B cell (primary cell): ENCODE measurements at regions not wholly inside any gene's neighbourhood (a gene's known extent, or its start where the extent isn't known, plus 50 kb on each side); places are given as distances from the start of the nearest gene placed in this dataset.

Source experiments
- ATAC-seq: fragments of 200-7000 bp; cut with Tn5 transposase; one replicate; pipeline ENCODE4 v1.10.0; 2021; ENCODE audit warnings: low read depth, mild to moderate bottlenecking, moderate number of reproducible peaks, moderate library complexity
- CTCF ChIA-PET: fragments of 350-600 bp; sonication (Branson Sonifier 250); formaldehyde crosslinking; loops from one replicate; lab custom pipeline; 2021; ENCODE audit warnings: antibody characterized with exemption, inconsistent platforms; lab: Charles Lee
- POLR2A ChIA-PET: fragments of 350-600 bp; sonication (Branson Sonifier 250); formaldehyde crosslinking; loops from one replicate; lab custom pipeline; 2021; ENCODE audit warnings: antibody characterized with exemption; lab: Charles Lee
- DNase-seq: peaks from one replicate; pipeline ENCODE4 v3.0.0; 2013
- H2AFZ ChIP-seq: 2 replicates; pipeline ENCODE4 v1.6.1; 2012; ENCODE audit warnings: mild to moderate bottlenecking, low read depth, low read length; ENCODE audit not compliant: insufficient read depth, poor library complexity, severe bottlenecking
- H3K27ac ChIP-seq, 2 donors: 1 replicate in 1 of 2; 2 replicates in 1 of 2; pipeline ENCODE4 v1.5.1; 2012 to 2013; ENCODE audit warnings: low read length in 2 of 2, mild to moderate bottlenecking in 2 of 2, moderate library complexity in 1 of 2
- H3K27me3 ChIP-seq, 4 experiments: fragments of 200-600 bp in 1 of 4; sonication (generic) in 1 of 4; replicated peaks in 1 of 4; 1 replicate in 2 of 4; 2 replicates in 2 of 4; pipeline versions ENCODE4 v1.6.1 to v1.7.0; 2013 to 2016; ENCODE audit warnings: low read length in 3 of 4, mild to moderate bottlenecking in 2 of 4, mixed read lengths in 1 of 4, moderate library complexity in 1 of 4; ENCODE audit not compliant: insufficient read depth in 4 of 4, control insufficient read depth in 3 of 4; ENCODE audit errors: control extremely low read depth in 1 of 4
- H3K36me3 ChIP-seq, 2 experiments: replicated peaks in 1 of 2; 1 replicate in 1 of 2; 2 replicates in 1 of 2; pipeline versions ENCODE4 v1.6.1 to v1.7.1; 2013; ENCODE audit warnings: low read length in 1 of 2; ENCODE audit not compliant: insufficient read depth in 2 of 2, control insufficient read depth in 1 of 2; ENCODE audit errors: control extremely low read depth in 1 of 2, extremely low read depth in 1 of 2
- H3K4me1 ChIP-seq, 2 donors: fragments of 200-600 bp in 1 of 2; sonication (generic) in 1 of 2; 1 replicate in 1 of 2; 2 replicates in 1 of 2; pipeline versions ENCODE4 v1.5.1 to v1.6.1; 2013 to 2017; ENCODE audit warnings: low read length in 2 of 2; ENCODE audit not compliant: control insufficient read depth in 2 of 2, insufficient read depth in 2 of 2
- H3K4me2 ChIP-seq: replicated peaks from 2 replicates; pipeline ENCODE3; 2012; ENCODE audit warnings: mild to moderate bottlenecking, low read depth, low read length; ENCODE audit not compliant: poor library complexity, severe bottlenecking
- H3K4me3 ChIP-seq, 5 experiments: fragments of 200-600 bp in 1 of 5; sonication (generic) in 1 of 5; 1 replicate in 3 of 5; 2 replicates in 2 of 5; pipeline versions ENCODE4 v1.5.1 to v1.7.0; 2011 to 2016; ENCODE audit warnings: low read length in 4 of 5, mild to moderate bottlenecking in 4 of 5, low read depth in 2 of 5, control low read depth in 1 of 5, moderate library complexity in 1 of 5; ENCODE audit not compliant: insufficient read depth in 1 of 5; ENCODE audit errors: control extremely low read depth in 1 of 5, extremely low read depth in 1 of 5
- H3K79me2 ChIP-seq: fragments of 200-600 bp; sonication (generic); one replicate; pipeline ENCODE4 v1.6.0; 2016; ENCODE audit warnings: low read length; ENCODE audit not compliant: control insufficient read depth, insufficient read depth
- H3K9ac ChIP-seq: fragments of 200-600 bp; sonication (generic); 2 replicates; pipeline ENCODE4 v1.6.1; 2017; ENCODE audit warnings: mild to moderate bottlenecking, low read length, moderate library complexity
- H3K9me3 ChIP-seq, 3 donors: one replicate each; pipeline versions ENCODE4 v1.6.1 to v1.7.1; 2013; ENCODE audit warnings: low read length in 2 of 3; ENCODE audit not compliant: control insufficient read depth in 2 of 3, insufficient read depth in 1 of 3; ENCODE audit errors: control extremely low read depth in 1 of 3
- H4K20me1 ChIP-seq: 2 replicates; pipeline ENCODE4 v1.6.0; 2012; ENCODE audit warnings: mild to moderate bottlenecking, low read length; ENCODE audit not compliant: insufficient read depth, control insufficient read depth, poor library complexity, severe bottlenecking
- H3K27ac Mint-ChIP-seq: one replicate; pipeline ENCODE4 v1.8.0; 2021; ENCODE audit warnings: mixed read lengths
- H3K27me3 Mint-ChIP-seq: one replicate; pipeline ENCODE4 v1.8.0; 2021; ENCODE audit warnings: mixed read lengths
- H3K4me1 Mint-ChIP-seq: one replicate; pipeline ENCODE4 v1.8.0; 2021; ENCODE audit warnings: mixed read lengths
- H3K4me3 Mint-ChIP-seq: one replicate; pipeline ENCODE4 v1.8.0; 2021; ENCODE audit warnings: mixed read lengths
- H3K9me3 Mint-ChIP-seq: one replicate; pipeline ENCODE4 v1.8.0; 2022; ENCODE audit warnings: mixed read lengths; ENCODE audit not compliant: insufficient read depth
- EZH2 ChIP-seq: IDR thresholded peaks from 2 replicates; pipeline ENCODE4 v1.6.1; 2012; ENCODE audit warnings: borderline replicate concordance, low read depth, mild to moderate bottlenecking, moderate library complexity, low read length; ENCODE audit not compliant: insufficient read depth, poor library complexity, severe bottlenecking
- WGBS: methylation state at CpG from one replicate; pipeline ENCODE4 v1.1.5; 2013; ENCODE audit warnings: missing lambda C conversion rate; ENCODE audit not compliant: insufficient coverage; 5-methylcytosine and 5-hydroxymethylcytosine counted together
- intact Hi-C: fragments of 100-400 bp; cut with micrococcal nuclease; formaldehyde crosslinking; loops from one replicate; pipeline ENCODE4 v1.10.0; 2022
- TF ChIP-seq, protein P1 (sequence below): fragments of 200-600 bp; IDR thresholded peaks from one replicate; pipeline ENCODE4 v1.8.0; 2022; ENCODE audit warnings: antibody characterized with exemption, mild to moderate bottlenecking

DNA sequence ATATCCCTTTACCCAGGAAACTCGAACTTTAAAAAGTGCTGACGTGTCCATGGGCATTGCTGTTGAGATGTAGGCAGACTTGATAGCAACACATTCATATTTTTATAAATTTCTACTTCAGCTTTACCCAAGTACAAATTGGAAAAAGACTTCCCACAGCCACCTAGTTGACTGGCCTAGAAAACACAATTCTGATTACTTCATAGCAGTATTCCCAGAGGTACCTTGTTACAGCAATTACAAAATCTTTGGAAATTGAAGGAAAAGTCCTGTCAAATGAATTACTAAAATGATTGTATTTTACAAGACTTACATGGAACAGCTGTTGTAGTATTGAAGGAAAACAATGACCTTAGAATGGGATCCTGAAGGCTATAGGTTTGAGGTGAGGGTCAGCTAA, 130.7 kb upstream of the NREP start:
- no peaks in the 10 kb centered on the region for H3K27me3 ChIP-seq
- H3K4me1 ChIP-seq = no peaks in the 10 kb centered on the region
- no peak overlapping the region for H2AFZ ChIP-seq
- DNase-seq (no peak), ATAC-seq (no peak)
- H3K4me2 ChIP-seq = no peak overlapping the region
- Mint-ChIP-seq H3K27ac (no peak overlapping the region), H3K4me3 (no peak overlapping the region), H3K9me3 (peaks cover 12% of the 10 kb centered on the region), H3K4me1 (no peaks in the 10 kb centered on the region), H3K27me3 (no peaks in the 10 kb centered on the region)
- H4K20me1 ChIP-seq = no peaks in the 10 kb centered on the region
- no peaks in the 10 kb centered on the region for H3K79me2 ChIP-seq
- ChIA-PET CTCF (no interaction called here), POLR2A (no interaction called here)
- no peak overlapping the region for H3K9ac ChIP-seq
- H3K4me3 ChIP-seq = no peak overlapping the region
- TF ChIP-seq EZH2 = no peak
- TF ChIP-seq, protein P1, sequence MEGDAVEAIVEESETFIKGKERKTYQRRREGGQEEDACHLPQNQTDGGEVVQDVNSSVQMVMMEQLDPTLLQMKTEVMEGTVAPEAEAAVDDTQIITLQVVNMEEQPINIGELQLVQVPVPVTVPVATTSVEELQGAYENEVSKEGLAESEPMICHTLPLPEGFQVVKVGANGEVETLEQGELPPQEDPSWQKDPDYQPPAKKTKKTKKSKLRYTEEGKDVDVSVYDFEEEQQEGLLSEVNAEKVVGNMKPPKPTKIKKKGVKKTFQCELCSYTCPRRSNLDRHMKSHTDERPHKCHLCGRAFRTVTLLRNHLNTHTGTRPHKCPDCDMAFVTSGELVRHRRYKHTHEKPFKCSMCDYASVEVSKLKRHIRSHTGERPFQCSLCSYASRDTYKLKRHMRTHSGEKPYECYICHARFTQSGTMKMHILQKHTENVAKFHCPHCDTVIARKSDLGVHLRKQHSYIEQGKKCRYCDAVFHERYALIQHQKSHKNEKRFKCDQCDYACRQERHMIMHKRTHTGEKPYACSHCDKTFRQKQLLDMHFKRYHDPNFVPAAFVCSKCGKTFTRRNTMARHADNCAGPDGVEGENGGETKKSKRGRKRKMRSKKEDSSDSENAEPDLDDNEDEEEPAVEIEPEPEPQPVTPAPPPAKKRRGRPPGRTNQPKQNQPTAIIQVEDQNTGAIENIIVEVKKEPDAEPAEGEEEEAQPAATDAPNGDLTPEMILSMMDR = no peak
- H3K27ac ChIP-seq = no peak overlapping the region
- H3K9me3 ChIP-seq = peaks cover 0 to 7% (median 0%) of the 10 kb centered on the region in 3 donors
- H3K36me3 ChIP-seq = no peaks in the 10 kb centered on the region
- intact Hi-C loops = no loop called here
- WGBS = no CpG with 5 or more reads among the region's 2 CpGs

DNA sequence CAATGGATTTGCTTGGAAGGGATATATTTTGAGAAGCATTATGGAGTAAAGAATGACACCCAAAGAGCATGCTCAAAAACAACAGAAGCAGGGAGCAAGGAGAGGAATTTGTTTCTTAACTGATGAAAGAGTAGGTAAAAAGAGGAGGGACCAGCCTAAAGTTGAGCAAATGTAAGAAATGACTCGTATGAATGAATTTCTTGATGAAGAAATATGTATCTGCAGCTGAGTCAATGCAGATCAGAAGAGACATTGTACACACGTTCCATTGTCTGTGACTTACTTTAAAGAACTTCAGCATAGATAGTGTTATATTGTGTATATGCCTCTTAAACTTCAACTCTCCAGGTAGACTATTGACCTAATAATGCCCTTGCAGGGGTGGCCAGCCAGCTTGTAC, 112.7 kb upstream of the NREP start:
- Histone ChIP-seq H4K20me1 (no peaks in the 10 kb centered on the region), H3K4me1 (no peaks in the 10 kb centered on the region), H3K4me2 (no peak overlapping the region), H3K79me2 (no peaks in the 10 kb centered on the region), H3K4me3 (no peak overlapping the region), H3K27me3 (no peaks in the 10 kb centered on the region), H3K27ac (no peak overlapping the region), H3K9me3 (no peaks in the 10 kb centered on the region), H2AFZ (no peak overlapping the region), H3K9ac (no peak overlapping the region), H3K36me3 (no peaks in the 10 kb centered on the region)
- intact Hi-C loops = no loop called here
- no peak for ATAC-seq
- ChIA-PET POLR2A (no interaction called here), CTCF (no interaction called here)
- no peak for TF ChIP-seq EZH2
- TF ChIP-seq, protein P1 = no peak
- no peak for DNase-seq
- WGBS = 85% methylated on average over 1 of the region's 2 CpGs
- H3K4me3 Mint-ChIP-seq = no peak overlapping the region
- no peaks in the 10 kb centered on the region for H3K27me3 Mint-ChIP-seq
- no peaks in the 10 kb centered on the region for H3K4me1 Mint-ChIP-seq
- H3K27ac Mint-ChIP-seq = no peak overlapping the region
- H3K9me3 Mint-ChIP-seq = peaks cover 3% of the 10 kb centered on the region
